PC-9 (cell line): ENCODE measurements at regions not wholly inside any gene's neighbourhood (a gene's known extent, or its start where the extent isn't known, plus 50 kb on each side); places are given as distances from the start of the nearest gene placed in this dataset.

ENCODE experiments used
- EZH2 ChIP-seq: fragments of 200-600 bp; sonication (generic); IDR thresholded peaks from 2 replicates; pipeline ENCODE4 v1.8.0; 2017; ENCODE audit warnings: antibody characterized with exemption, low read depth
- TF ChIP-seq, protein P1 (sequence below): fragments of 200-600 bp; sonication (generic); conservative IDR thresholded peaks from 2 replicates; pipeline ENCODE4 v1.6.1; 2017; ENCODE audit warnings: mixed run types, antibody characterized with exemption, mild to moderate bottlenecking, moderate library complexity

DNA sequence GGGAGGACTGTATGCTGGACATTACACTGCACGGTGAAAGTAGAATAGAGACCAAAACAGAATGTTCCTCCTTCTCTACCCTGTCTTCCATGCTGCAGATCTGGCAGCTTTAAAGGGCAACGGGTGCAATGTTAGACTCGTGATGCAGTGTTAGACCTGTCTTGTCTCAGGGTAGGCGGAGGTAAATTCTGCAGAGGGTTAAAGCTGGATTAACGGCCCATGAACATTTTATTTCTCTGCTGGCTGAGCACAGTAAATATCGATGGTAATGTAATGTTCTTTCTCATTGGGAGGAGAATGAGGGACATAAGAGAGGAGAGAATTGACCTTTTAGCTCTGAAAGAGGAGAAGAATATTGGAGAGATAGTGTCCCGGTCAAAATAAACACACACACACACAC is 178.9 kb downstream of the NMUR2 start:
- TF ChIP-seq, protein P1, sequence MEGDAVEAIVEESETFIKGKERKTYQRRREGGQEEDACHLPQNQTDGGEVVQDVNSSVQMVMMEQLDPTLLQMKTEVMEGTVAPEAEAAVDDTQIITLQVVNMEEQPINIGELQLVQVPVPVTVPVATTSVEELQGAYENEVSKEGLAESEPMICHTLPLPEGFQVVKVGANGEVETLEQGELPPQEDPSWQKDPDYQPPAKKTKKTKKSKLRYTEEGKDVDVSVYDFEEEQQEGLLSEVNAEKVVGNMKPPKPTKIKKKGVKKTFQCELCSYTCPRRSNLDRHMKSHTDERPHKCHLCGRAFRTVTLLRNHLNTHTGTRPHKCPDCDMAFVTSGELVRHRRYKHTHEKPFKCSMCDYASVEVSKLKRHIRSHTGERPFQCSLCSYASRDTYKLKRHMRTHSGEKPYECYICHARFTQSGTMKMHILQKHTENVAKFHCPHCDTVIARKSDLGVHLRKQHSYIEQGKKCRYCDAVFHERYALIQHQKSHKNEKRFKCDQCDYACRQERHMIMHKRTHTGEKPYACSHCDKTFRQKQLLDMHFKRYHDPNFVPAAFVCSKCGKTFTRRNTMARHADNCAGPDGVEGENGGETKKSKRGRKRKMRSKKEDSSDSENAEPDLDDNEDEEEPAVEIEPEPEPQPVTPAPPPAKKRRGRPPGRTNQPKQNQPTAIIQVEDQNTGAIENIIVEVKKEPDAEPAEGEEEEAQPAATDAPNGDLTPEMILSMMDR = no peak
- TF ChIP-seq EZH2 = no peak
